Left cardiac atrium (tissue), 4 donors: ENCODE measurements at regions not wholly inside any gene's neighbourhood (a gene's known extent, or its start where the extent isn't known, plus 50 kb on each side); places are given as distances from the start of the nearest gene placed in this dataset.

ENCODE experiments used
- ATAC-seq, 2 donors: fragments of 200-7000 bp; cut with Tn5 transposase; one replicate each; pipeline ENCODE4 v1.9.1; 2020; ENCODE audit warnings: mild to moderate bottlenecking in 2 of 2, moderate library complexity in 2 of 2
- DNase-seq: peaks from one replicate; pipeline ENCODE4 v3.0.0-alpha.2; 2020
- intact Hi-C, 2 donors: fragments of 100-400 bp; cut with DNase I; formaldehyde crosslinking; loops; one replicate each; pipeline versions ENCODE4 v1.14.1 to v1.15.1; 2022 to 2023
- donor health status: DM: no; HTN: yes; CAD: no.
- donor health status: DM: no; HTN: yes; CAD: no; lungs with severe emphysema.
- donor health status: DM: yes; HTN: yes; CAD: no.
- donor health status: Dilated cardiomyopathy.

DNA sequence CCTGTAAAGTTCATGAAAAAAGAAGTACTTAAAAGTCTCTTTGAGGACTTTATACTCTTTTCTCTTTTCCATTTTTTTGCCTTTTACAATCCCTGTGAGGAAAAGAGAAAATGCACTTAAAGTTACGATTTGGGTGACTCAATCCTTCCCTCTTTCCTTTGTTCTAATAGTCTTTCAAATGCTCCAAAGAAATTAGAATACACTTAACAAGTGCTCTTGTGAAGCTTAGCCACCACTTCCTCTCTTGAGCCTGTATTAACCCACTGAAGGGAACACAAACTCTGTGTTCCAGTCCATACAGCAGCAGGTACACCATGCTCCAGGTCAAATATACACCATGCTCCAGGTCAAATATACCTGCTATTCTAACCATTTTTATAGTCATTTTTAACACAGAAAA, 581.1 kb upstream of the MGAT4C start:
- intact Hi-C loops: no loop called here
- DNase-seq (no peak), ATAC-seq (no peak)

DNA sequence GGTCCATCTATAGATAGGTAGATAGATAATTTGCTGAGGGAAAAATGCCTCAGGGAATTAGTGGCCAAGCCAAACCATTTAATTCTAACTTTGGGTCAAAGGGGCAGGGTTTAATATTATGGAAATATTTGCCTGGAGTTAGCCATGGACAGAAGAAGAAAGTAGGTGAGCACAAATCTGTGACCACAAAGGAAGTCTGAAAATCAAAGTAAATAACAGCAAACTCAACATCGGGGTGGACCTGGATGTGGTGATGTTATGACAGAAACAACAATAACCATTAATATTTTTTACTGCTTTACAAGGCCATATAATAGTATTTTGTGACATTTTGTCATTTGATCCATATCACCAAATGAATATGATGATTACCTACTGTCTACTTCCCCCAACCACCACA, 578.0 kb upstream of the MGAT4C start:
- no peak for ATAC-seq
- intact Hi-C loops: no loop called here
- no peak for DNase-seq

DNA sequence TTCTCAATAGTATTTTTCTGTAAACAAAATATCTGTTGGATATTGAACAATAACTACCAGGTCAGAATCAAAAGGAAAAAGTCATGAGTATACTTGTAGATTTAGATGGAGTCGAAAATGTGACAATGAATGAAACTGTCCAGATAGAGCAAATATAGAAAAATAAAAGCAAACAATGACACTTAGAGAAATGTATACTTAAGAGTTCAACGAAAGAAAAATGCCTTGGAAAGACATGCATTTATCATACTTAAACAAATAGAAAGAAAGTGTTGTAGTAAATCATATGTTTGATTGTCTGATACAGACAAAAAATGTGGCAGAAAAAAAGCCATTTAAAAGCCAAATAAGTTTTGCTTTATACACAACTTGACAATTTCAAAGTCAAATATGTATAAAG, 571.2 kb upstream of the MGAT4C start:
- intact Hi-C loops: no loop called here
- no peak for ATAC-seq
- no peak for DNase-seq

DNA sequence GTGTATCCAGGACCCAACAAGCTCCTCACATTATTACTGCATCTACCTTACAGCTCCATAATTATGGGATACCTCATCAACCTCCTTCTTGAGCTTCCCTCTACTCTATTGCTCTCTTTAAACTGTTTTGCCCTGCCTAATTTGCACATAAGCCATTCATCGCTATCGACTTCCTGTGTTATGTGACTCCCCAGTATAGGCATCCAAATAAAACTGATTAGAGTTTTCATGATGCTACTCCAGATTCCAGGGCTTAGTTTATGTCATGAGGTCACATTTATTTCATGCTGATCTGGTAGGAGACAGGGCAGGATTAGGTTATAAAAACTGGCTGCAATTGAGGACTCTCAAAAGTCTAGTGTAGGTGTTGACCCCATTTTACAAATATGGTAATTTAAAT, 569.9 kb upstream of the MGAT4C start:
- intact Hi-C loops: no loop called here
- ATAC-seq (no peak), DNase-seq (no peak)

DNA sequence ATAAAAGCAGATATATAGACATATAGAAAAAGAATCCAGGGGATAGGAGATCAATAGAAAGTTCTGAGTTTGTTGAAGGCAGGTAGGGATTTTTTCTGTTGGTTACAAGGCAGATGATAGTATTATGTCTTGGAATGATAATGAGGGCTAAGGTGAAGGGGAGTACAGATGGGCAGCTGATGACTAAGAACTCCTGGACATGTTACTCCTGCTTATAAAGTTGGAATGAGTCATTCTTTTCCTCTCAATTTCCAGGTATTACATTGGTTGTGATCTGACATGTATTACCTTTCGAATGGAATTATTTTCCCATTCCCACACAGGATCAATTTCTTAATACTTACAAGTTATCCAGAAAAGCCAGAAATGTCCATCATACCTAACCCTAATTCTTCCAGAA, 545.2 kb upstream of the MGAT4C start:
- ATAC-seq (peak in 1 of 2 donors; percentile 22), DNase-seq (no peak)
- intact Hi-C loops: no loop called here

DNA sequence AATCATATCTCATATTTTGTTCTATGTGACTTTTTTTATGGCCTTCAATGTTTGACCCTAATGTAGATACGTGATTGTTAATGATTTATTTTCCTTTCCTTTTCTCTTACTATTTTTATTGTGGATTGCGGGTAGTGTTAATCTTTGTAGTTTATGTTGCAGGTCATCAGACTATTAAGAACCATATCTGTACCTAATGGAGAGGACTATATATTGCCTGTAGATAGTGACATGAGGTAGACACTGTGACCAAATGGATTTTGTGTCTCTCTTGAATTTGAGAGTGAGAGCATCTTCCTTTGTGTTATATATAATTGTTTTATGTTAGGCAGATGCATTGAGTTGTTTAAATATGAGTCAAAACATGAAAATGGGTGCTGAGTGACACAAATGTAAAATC, 543.4 kb upstream of the MGAT4C start:
- DNase-seq: no peak
- intact Hi-C loops: no loop called here
- no peak for ATAC-seq

DNA sequence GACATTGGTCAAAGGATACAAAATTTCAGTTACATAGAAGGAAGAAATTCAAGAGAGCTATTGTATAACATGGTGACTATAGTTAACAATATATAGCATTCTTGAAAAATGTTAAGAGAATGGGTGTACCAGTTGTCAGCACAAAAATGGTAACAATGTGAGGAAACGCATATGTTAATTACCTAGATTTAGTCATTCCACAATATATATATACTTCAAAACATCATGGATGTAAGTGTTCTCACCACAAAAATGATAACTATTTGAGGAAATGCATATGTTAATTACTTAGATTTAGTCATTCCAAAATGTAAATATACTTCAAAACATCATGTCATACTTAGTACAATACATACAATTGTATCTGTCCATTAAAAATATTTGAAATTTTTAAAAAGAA, 540.4 kb upstream of the MGAT4C start:
- DNase-seq: no peak
- intact Hi-C loops: no loop called here

DNA sequence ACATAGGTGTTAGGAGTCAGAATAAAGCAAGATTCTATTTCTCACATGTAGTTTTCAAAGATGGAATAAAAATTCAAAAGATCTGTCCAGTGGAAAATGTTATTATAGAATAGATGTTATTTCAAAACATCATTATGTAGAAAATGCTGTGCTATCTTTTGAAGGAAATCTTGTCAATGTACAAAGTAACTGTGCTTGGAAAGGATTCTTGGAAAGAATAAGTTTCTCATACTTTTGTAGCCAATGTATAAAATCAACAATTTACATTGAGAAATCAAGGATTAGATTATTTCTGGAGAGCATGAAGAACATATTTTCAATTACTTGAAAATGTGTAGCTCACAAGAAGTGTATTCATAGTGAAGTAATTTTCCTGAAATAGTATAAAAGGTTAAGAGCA, 532.5 kb upstream of the MGAT4C start:
- ATAC-seq: no peak
- no peak for DNase-seq
- intact Hi-C loops: no loop called here

More for the DNA sequence above, 540.4 kb upstream of the MGAT4C start:
- ATAC-seq: no peak

DNA sequence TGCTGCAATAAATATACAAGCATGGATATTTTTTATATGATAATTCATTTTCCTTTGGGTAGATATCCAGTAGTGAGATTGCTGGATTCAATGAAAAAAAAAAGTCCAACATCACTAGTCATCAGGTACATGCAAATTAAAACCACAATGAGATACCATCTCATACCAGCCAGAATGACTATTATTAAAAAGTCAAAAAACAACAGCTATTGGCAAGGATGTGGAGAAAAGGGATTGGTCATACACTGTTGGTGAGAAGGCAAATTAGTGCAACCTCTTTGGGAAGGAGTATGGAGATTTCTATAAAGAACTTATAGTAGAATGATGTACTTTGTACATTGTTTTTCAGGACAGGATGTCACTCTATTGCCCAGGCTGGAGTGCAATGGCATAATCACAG, 531.2 kb upstream of the MGAT4C start:
- no peak for ATAC-seq
- intact Hi-C loops: no loop called here
- DNase-seq: no peak

DNA sequence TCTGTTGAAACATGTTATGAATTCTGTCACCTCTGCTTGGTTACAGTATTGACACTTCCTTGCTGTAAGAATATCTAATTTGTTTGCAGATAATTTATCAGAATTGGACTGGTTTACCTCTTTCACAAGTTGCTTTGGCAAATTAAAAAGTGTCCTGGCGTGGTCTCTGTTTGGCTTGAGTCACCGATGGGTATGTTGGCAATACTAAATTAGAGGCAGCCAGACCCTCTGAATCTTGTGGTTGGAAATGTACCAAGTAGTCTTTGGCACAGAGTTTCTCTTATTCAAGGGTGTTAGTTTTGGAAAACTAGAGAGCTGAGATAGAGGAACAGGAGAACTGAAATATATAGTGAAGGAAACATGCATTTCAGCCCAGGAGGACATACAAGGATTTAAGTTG, 521.1 kb upstream of the MGAT4C start:
- DNase-seq: peak; percentile 20
- intact Hi-C loops: no loop called here
- peak; percentile 74 to 77 for ATAC-seq

DNA sequence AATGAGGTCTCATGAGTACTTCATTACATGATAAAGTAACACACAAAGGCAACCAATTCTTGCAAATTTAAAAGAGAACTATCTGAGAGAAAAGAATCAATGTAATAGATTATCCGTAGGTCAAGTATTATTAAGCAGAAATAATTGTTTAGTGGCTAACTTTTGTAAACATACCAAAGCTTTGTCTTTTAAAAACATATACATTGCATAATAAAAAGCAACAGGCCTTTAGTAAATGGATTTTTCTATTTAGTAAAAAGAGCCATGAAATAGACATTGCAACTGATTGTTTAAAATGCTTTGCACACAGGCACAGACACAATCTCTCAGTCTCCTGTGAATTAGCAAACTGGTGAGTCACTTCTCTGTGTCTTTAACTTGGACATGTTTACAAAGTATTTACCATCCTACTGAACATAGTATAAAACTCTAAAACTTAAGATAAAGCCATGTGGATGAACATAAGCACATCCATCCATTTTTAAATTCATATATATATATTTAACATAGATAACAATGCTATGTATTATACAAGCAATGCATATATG, 518.7 kb upstream of the MGAT4C start:
- intact Hi-C loops: no loop called here
- ATAC-seq: no peak
- DNase-seq: no peak

DNA sequence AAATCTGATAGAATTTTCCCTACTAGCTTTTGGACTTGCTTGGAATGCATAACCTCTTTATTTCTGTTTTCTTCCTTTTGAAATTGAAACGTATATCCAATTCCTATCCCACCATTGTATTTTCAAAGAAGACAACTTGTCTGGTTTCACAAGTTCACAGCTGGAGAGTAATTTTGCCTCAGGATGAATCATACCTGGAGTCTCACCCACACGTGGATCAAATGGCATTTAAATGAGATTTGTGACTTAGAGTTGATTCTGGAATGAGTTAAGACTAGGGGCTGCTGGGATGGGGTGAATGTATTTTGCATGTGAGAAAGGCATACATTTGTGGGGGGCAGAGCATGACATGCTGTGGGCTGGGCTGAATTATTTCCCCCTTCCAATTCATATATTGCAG, 516.5 kb upstream of the MGAT4C start:
- intact Hi-C loops: no loop called here
- ATAC-seq: no peak
- no peak for DNase-seq

DNA sequence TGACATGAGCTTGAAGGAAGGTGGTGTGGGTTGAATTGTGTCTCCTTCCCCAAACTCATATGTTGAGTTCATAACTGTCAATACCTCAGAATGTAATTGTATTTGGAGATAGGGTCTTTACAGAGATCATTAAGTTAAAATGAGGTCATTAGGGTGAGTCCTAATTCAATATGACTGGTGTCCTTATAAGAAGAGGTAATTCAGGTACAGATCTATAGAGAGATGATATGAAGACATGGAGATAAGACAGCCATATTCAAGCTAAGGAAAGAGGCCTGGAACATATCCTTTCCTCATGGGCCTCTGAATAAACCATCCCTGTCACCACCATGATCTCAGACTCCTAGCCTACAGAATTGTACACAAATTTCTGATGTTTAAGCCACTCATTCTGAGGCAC, 514.7 kb upstream of the MGAT4C start:
- intact Hi-C loops: no loop called here
- DNase-seq: no peak
- ATAC-seq: no peak

DNA sequence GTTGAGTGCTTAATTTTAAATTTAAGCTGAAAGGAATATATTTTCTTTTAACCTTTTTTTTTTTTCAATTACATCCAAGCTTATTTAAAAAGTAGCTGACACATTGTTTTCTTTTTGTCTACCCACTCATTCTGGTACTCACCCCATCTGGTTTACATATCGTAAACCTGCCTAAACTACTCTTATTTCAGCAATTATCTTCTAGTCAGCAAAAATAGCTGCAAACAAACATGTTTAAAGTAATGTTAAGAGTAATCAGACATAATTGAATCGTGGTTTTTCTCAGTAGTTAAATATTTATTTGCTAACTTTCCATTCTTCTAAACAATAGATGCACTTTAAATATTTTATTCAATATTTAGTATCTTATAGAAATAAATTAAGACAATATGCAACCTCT, 492.7 kb upstream of the MGAT4C start:
- DNase-seq (no peak), ATAC-seq (no peak)
- intact Hi-C loops: no loop called here

DNA sequence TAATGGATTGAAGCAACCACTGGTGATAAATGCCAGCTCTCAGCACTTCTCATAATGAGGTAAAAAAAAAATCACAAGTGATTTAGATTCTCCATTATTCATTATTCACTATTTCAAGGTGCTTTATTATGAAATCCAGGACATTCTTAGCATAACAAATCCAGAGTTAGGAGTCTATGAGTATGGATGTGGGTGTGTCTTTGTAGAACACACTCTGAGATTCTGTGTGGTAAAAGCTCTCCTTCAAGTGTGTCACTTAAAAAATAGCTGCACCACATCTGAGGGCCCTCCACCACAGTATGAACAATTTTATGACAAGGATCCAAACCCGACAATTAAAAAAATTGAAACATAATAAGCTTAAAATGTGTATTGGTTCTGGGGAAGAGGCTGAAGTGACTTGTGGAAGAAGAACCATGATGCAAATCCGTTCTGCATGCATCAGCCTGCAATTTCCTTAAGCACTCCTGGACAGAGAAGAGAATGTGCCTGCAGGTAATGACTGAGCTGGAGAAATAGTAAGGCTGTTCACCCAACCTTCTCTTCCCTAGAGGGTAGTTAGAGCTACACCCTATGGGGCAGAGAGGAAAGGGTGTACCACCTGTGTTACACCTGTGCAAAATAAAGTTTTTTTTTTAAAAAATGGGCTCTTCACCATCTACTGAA, 488.5 kb upstream of the MGAT4C start:
- no peak for DNase-seq

DNA sequence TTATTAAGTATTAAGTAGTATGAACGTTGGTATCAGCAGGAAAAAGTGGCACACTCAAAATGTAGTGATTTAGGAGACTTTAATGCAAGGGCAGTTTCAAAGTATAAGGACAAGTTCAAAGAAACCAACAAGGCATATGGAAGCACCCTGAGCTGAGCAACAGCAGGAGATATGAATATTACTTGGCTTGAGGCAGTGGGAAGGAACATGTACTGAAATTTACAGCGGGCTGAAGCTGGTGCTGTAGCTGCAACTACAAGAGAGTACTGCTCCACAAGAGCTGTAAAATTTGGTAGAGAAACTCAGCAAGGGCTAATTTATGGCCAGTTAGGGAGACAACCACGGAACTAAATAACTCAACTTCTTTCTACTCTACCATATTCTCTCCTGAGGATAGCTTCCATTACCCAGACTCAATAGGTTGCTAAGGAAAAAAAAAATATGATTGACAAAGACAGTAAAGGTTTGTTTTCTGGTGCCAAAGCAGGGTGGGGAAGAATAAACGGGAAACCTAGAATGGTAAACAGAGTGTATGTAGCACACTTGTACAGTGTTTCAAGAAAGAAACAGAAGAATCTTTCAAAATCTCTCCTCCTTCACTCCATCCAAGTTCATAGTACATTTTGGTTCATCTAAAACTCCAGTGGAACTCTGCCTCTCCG, 487.8 kb upstream of the MGAT4C start:
- ATAC-seq: no peak
- intact Hi-C loops: no loop called here
- DNase-seq: no peak

More for the DNA sequence above, 488.5 kb upstream of the MGAT4C start:
- no peak for ATAC-seq
- intact Hi-C loops: no loop called here

DNA sequence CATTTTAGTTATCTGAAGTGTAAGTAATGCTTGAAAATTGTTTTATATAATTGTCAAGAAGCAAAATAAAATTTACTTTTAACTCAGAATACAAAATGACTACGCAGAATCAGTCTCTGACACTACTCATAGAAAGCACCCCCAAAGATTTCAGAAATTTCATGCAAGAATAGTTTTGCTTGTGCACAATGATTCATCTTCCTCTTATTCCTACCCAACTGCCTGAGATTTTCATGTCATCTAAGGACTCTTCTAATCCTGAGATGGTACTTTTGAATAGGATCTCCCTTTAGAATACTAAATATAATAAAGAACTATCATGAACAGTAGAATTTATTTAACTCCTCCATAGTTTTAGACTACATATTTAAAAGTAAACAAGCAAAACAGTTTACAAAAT, 485.3 kb upstream of the MGAT4C start:
- intact Hi-C loops: no loop called here
- DNase-seq (no peak), ATAC-seq (no peak)

DNA sequence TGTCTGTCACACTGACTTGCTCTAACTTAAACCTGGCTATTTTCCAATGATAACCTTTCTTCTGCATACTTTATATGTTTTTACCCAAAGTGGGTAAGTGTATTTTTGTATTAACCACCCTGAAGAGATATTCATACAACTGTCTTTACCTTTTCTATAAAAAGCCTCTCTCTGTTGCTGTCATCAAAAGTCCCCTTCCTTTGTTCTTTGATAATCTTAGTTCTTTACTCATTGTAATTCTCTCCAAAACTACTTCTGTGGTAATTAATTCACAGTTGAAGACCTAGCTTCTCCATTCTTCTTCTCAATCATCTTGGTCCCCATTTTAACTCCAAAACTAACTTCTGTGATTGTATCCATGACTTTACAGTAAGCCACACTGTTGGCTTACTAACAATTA, 479.7 kb upstream of the MGAT4C start:
- ATAC-seq (no peak), DNase-seq (no peak)
- intact Hi-C loops: no loop called here

DNA sequence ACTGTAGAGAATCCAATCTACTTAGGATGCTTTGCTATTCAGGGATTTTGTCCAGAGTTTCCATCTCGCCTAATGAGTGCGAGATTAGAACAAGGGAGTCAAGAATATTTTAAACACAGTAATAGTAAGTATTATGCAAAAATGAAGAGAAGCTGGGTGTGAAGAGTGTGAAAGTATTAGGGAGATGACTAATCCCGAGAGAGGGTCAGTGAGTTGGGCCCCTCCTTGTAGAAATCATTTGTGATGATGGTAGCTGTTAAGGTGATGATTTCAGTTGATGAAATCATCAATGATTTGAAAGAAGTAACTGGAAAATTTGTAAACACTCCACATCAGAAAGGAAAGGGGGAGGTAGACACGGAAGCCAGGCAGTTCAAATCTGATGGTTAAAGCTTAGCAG, 478.9 kb upstream of the MGAT4C start:
- intact Hi-C loops: no loop called here
- DNase-seq (no peak), ATAC-seq (no peak)

DNA sequence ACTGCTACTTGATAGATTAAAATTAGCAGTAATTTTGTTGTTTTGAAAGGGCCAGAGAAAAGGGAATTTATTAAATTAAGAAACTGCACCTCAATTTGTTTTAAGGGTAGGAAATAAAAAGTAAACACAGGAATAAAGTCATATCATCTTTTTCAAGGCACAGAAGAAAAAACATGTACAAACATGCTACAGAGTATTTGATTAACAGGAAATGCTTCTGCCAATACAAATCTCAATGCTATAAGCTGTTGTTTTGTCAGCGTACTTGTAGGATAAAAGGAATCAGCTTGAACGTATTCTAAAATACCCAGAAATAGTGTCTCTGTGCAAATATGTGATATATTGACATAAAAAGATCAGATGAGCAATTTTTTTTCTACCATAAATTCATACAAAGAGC, 474.0 kb upstream of the MGAT4C start:
- DNase-seq (no peak), ATAC-seq (no peak)
- intact Hi-C loops: no loop called here

DNA sequence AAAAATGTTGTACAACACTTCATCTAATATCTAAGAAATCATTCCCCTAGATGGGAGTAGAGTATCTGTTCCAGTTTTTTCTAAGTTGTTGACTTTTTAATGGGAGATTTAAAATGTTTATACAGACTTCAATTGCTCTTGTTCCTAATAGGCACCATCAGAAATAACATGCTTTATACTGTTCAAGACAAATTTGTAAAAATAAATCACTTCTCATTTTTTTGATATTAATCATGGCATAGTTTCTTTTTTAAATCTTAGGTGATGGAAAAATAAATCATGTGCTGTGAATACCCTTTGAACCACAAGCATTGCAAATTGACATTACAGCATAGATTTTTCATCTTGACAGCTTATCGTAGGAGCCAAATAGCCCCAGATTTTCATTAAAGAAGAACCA, 473.5 kb upstream of the MGAT4C start:
- DNase-seq (no peak), ATAC-seq (no peak)
- intact Hi-C loops: no loop called here
